Keratinocyte (primary cell): ENCODE measurements at regions not wholly inside any gene's neighbourhood (a gene's known extent, or its start where the extent isn't known, plus 50 kb on each side); places are given as distances from the start of the nearest gene placed in this dataset.

Experiments used
- DNase-seq: peaks from one replicate; pipeline ENCODE4 v3.0.0-alpha.2; 2011; ENCODE audit warnings: low read depth, missing footprints, low spot score
- FAIRE-seq: peaks from 2 replicates; lab custom pipeline; 2011; peaks lifted over from hg19 to GRCh38; lab: Jason Lieb, UNC
- H2AFZ ChIP-seq: 2 replicates; pipeline ENCODE4 v1.6.0; 2012; ENCODE audit warnings: low read length, control low read depth, inconsistent platforms; ENCODE audit not compliant: control insufficient read depth
- H3K27ac ChIP-seq: 2 replicates; pipeline ENCODE4 v1.5.1; 2011; ENCODE audit warnings: low read length; ENCODE audit not compliant: control insufficient read depth, insufficient read depth
- H3K27me3 ChIP-seq: 3 replicates; pipeline ENCODE4 v1.6.0; 2011; ENCODE audit warnings: low read length; ENCODE audit not compliant: control insufficient read depth, insufficient read depth; ENCODE audit errors: extremely low read depth
- H3K36me3 ChIP-seq, 2 experiments: 2 replicates in 1 of 2; 3 replicates in 1 of 2; pipeline ENCODE4 v1.5.1; 2011; ENCODE audit warnings: low read length in 2 of 2, mild to moderate bottlenecking in 1 of 2; ENCODE audit not compliant: control insufficient read depth in 2 of 2, insufficient read depth in 2 of 2; ENCODE audit errors: extremely low read depth in 1 of 2
- H3K4me1 ChIP-seq: 3 replicates; pipeline ENCODE4 v1.5.1; 2011; ENCODE audit warnings: low read length; ENCODE audit not compliant: control insufficient read depth, insufficient read depth; ENCODE audit errors: extremely low read depth
- H3K4me2 ChIP-seq: 3 replicates; pipeline ENCODE4 v1.6.0; 2011; ENCODE audit warnings: low read depth, low read length; ENCODE audit not compliant: control insufficient read depth, insufficient read depth; ENCODE audit errors: extremely low read depth
- H3K4me3 ChIP-seq, 3 experiments: fragments of 200-600 bp in 1 of 3; sonication (generic) in 1 of 3; 2 replicates in 2 of 3; 3 replicates in 1 of 3; pipeline ENCODE4 v1.5.1; 2011 to 2016; ENCODE audit warnings: low read length in 3 of 3, mild to moderate bottlenecking in 3 of 3, control low read depth in 2 of 3, inconsistent platforms in 1 of 3, low read depth in 1 of 3, mixed read lengths in 1 of 3, mixed run types in 1 of 3, moderate library complexity in 1 of 3; ENCODE audit not compliant: control insufficient read depth in 2 of 3, insufficient read depth in 2 of 3; ENCODE audit errors: extremely low read depth in 1 of 3
- H3K79me2 ChIP-seq: 2 replicates; pipeline ENCODE4 v1.6.0; 2012; ENCODE audit warnings: low read length; ENCODE audit not compliant: control insufficient read depth, insufficient read depth
- H3K9ac ChIP-seq: 3 replicates; pipeline ENCODE4 v1.6.0; 2011; ENCODE audit warnings: low read length; ENCODE audit not compliant: control insufficient read depth, insufficient read depth; ENCODE audit errors: extremely low read depth
- H3K9me1 ChIP-seq: 3 replicates; pipeline ENCODE4 v1.6.0; 2011; ENCODE audit warnings: low read length; ENCODE audit not compliant: control insufficient read depth, insufficient read depth; ENCODE audit errors: extremely low read depth
- H3K9me3 ChIP-seq: 2 replicates; pipeline ENCODE4 v1.5.1; 2012; ENCODE audit warnings: low read depth, low read length; ENCODE audit not compliant: control insufficient read depth
- H4K20me1 ChIP-seq: 3 replicates; pipeline ENCODE4 v1.6.0; 2011; ENCODE audit warnings: low read length; ENCODE audit not compliant: control insufficient read depth, insufficient read depth; ENCODE audit errors: extremely low read depth
- CTCF ChIP-seq, 3 experiments: IDR thresholded peaks in 1 of 3; conservative IDR thresholded peaks in 1 of 3; optimal IDR thresholded peaks in 1 of 3; 2 replicates in 2 of 3; 3 replicates in 1 of 3; pipeline versions ENCODE3 to v1.5.1; 2011; ENCODE audit warnings: low read length in 3 of 3, mild to moderate bottlenecking in 3 of 3, moderate library complexity in 2 of 3, control low read depth in 1 of 3, inconsistent platforms in 1 of 3; ENCODE audit not compliant: insufficient read depth in 2 of 3; ENCODE audit errors: extremely low read depth in 1 of 3
- EZH2 ChIP-seq: IDR thresholded peaks from one replicate; pipeline ENCODE4 v1.6.1; 2012; ENCODE audit warnings: inconsistent platforms, mild to moderate bottlenecking, low read length, moderate library complexity
- dilution Hi-C: fragments of 300-500 bp; cut with MboI; formaldehyde crosslinking; loops from one replicate; pipeline ENCODE4 v1.7.0; 2020; ENCODE audit warnings: low sequenced_read_pairs; ENCODE audit not compliant: extremely low pct_ligation_motif_present

- Histone ChIP-seq H3K4me1 (no peaks in the 10 kb centered on the region), H3K9ac (no peak overlapping the region), H2AFZ (no peak overlapping the region), H3K36me3 (no peaks in the 10 kb centered on the region), H3K9me3 (no peaks in the 10 kb centered on the region), H3K4me3 (no peak overlapping the region), H3K27me3 (peaks cover 2% of the 10 kb centered on the region), H3K27ac (no peak overlapping the region), H3K9me1 (no peaks in the 10 kb centered on the region), H4K20me1 (no peaks in the 10 kb centered on the region), H3K4me2 (no peak overlapping the region), H3K79me2 (no peaks in the 10 kb centered on the region)
- no peak for DNase-seq
- dilution Hi-C loops, result no loop called here
- no peak for TF ChIP-seq EZH2
- TF ChIP-seq CTCF (optimal IDR thresholded peaks at IDR 0.05 in 1 of 3, IDR thresholded peaks at IDR 0.05 in 1 of 3, conservative IDR thresholded peaks at IDR 0.05 in 1 of 3; ENCODE audit: extremely low read depth in 1 of 3, insufficient read depth in 2 of 3, low read length in 3 of 3), result no peak
- FAIRE-seq, result no peak
Measured at GRCh38 chr4:57329279-57329678, 219.1 kb upstream of the IGFBP7 start.

- no peaks in the 10 kb centered on the region for H3K27me3 ChIP-seq
- no peak overlapping the region for H3K4me2 ChIP-seq
- no peak overlapping the region for H3K9ac ChIP-seq
- no peak overlapping the region for H2AFZ ChIP-seq
- no peaks in the 10 kb centered on the region for H3K9me1 ChIP-seq
- no peak for FAIRE-seq
- no peak overlapping the region for H3K4me3 ChIP-seq
- TF ChIP-seq EZH2 (no peak), CTCF (optimal IDR thresholded peaks at IDR 0.05 in 1 of 3, IDR thresholded peaks at IDR 0.05 in 1 of 3, conservative IDR thresholded peaks at IDR 0.05 in 1 of 3; ENCODE audit: extremely low read depth in 1 of 3, insufficient read depth in 2 of 3, low read length in 3 of 3) (no peak)
- H3K79me2 ChIP-seq, result no peaks in the 10 kb centered on the region
- no peak overlapping the region for H3K27ac ChIP-seq
- no peaks in the 10 kb centered on the region for H3K9me3 ChIP-seq
- no peaks in the 10 kb centered on the region for H3K4me1 ChIP-seq
- H3K36me3 ChIP-seq, result no peaks in the 10 kb centered on the region
- H4K20me1 ChIP-seq, result no peaks in the 10 kb centered on the region
- DNase-seq, result no peak
- dilution Hi-C loops, result no loop called here
Measured at GRCh38 chr4:57324673-57325307, 214.6 kb upstream of the IGFBP7 start.
